HepG2 (cell line): ENCODE measurements at regions not wholly inside any gene's neighbourhood (a gene's known extent, or its start where the extent isn't known, plus 50 kb on each side); places are given as distances from the start of the nearest gene placed in this dataset.

ENCODE experiments used
- ATF1 ChIP-seq: IDR thresholded peaks from 2 replicates; pipeline ENCODE4 v1.6.1; 2016; ENCODE audit warnings: mild to moderate bottlenecking, control low read depth
- CCAR2 ChIP-seq: fragments of 200-400 bp; formaldehyde crosslinking; optimal IDR thresholded peaks from 2 replicates; pipeline ENCODE3; 2018; ENCODE audit warnings: low read depth, mild to moderate bottlenecking, low read length, moderate library complexity
- CREM ChIP-seq, 2 experiments: sonication (generic) in 1 of 2; formaldehyde crosslinking in 1 of 2; IDR thresholded peaks; 2 replicates each; pipeline versions ENCODE4 v1.4.0 to v1.6.1; 2016 to 2020; ENCODE audit warnings: antibody characterized with exemption in 1 of 2, mild to moderate bottlenecking in 1 of 2, missing genetic modification reagents in 1 of 2
- GATAD1 ChIP-seq: IDR thresholded peaks from 2 replicates; pipeline ENCODE4 v1.6.1; 2016; ENCODE audit warnings: missing genetic modification reagents, missing compliant biosample characterization
- GZF1 ChIP-seq: sonication (generic); formaldehyde crosslinking; IDR thresholded peaks from 2 replicates; pipeline ENCODE4 v1.5.1; 2020; ENCODE audit warnings: mild to moderate bottlenecking, missing genetic modification reagents
- HDAC1 ChIP-seq: sonication (generic); formaldehyde crosslinking; IDR thresholded peaks from 2 replicates; pipeline ENCODE4 v1.5.1; 2020; ENCODE audit warnings: mild to moderate bottlenecking, missing genetic modification reagents
- JUN ChIP-seq: sonication (generic); formaldehyde crosslinking; IDR thresholded peaks from 2 replicates; pipeline ENCODE4 v1.4.0; 2020; ENCODE audit warnings: mild to moderate bottlenecking, missing genetic modification reagents
- KAT7 ChIP-seq: IDR thresholded peaks from 2 replicates; pipeline ENCODE4 v1.6.1; 2018; ENCODE audit warnings: borderline replicate concordance, missing compliant biosample characterization
- RBM39 ChIP-seq: fragments of 200-400 bp; formaldehyde crosslinking; IDR thresholded peaks from one replicate; pipeline ENCODE4 v1.6.1; 2018; ENCODE audit warnings: antibody characterized with exemption, mild to moderate bottlenecking, low read depth, low read length; ENCODE audit not compliant: poor library complexity, severe bottlenecking
- SOX5 ChIP-seq: IDR thresholded peaks from 2 replicates; pipeline ENCODE4 v1.6.1; 2016; ENCODE audit warnings: borderline replicate concordance
- TARDBP ChIP-seq: sonication (generic); formaldehyde crosslinking; IDR thresholded peaks from 2 replicates; pipeline ENCODE4 v1.8.0; 2022; ENCODE audit warnings: mild to moderate bottlenecking, missing genetic modification reagents
- ZNF431 ChIP-seq: sonication (generic); formaldehyde crosslinking; IDR thresholded peaks from 2 replicates; pipeline ENCODE4 v1.9.0; 2022; ENCODE audit warnings: missing genetic modification reagents, low read depth, mild to moderate bottlenecking, borderline replicate concordance
- TF ChIP-seq, protein P1 (sequence below): sonication (generic); formaldehyde crosslinking; IDR thresholded peaks from 2 replicates; pipeline ENCODE4 v1.9.0; 2022; ENCODE audit warnings: missing genetic modification reagents, mild to moderate bottlenecking, borderline replicate concordance
- TF ChIP-seq, protein P2 (sequence below): sonication (generic); formaldehyde crosslinking; IDR thresholded peaks from 2 replicates; pipeline ENCODE4 v1.5.0; 2020; ENCODE audit warnings: mild to moderate bottlenecking, missing genetic modification reagents, moderate library complexity

- TF ChIP-seq HDAC1 (CRISPR knock-in tag) (no peak), JUN (CRISPR knock-in tag) (no peak), TARDBP (CRISPR knock-in tag) (no peak), ATF1 (CRISPR knock-in tag) (no peak), GZF1 (CRISPR knock-in tag) (no peak), GATAD1 (CRISPR knock-in tag) (no peak), RBM39 (no peak), CREM (IDR thresholded peaks at IDR 0.05) (no peak), CREM (CRISPR knock-in tag; IDR thresholded peaks at IDR 0.05) (no peak), CCAR2 (no peak), SOX5 (CRISPR knock-in tag) (no peak), ZNF431 (no peak), KAT7 (no peak)
- TF ChIP-seq, protein P1, sequence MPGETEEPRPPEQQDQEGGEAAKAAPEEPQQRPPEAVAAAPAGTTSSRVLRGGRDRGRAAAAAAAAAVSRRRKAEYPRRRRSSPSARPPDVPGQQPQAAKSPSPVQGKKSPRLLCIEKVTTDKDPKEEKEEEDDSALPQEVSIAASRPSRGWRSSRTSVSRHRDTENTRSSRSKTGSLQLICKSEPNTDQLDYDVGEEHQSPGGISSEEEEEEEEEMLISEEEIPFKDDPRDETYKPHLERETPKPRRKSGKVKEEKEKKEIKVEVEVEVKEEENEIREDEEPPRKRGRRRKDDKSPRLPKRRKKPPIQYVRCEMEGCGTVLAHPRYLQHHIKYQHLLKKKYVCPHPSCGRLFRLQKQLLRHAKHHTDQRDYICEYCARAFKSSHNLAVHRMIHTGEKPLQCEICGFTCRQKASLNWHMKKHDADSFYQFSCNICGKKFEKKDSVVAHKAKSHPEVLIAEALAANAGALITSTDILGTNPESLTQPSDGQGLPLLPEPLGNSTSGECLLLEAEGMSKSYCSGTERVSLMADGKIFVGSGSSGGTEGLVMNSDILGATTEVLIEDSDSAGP: no peak
- TF ChIP-seq, protein P2, sequence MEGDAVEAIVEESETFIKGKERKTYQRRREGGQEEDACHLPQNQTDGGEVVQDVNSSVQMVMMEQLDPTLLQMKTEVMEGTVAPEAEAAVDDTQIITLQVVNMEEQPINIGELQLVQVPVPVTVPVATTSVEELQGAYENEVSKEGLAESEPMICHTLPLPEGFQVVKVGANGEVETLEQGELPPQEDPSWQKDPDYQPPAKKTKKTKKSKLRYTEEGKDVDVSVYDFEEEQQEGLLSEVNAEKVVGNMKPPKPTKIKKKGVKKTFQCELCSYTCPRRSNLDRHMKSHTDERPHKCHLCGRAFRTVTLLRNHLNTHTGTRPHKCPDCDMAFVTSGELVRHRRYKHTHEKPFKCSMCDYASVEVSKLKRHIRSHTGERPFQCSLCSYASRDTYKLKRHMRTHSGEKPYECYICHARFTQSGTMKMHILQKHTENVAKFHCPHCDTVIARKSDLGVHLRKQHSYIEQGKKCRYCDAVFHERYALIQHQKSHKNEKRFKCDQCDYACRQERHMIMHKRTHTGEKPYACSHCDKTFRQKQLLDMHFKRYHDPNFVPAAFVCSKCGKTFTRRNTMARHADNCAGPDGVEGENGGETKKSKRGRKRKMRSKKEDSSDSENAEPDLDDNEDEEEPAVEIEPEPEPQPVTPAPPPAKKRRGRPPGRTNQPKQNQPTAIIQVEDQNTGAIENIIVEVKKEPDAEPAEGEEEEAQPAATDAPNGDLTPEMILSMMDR (CRISPR knock-in tag): no peak
Observed at GRCh38 chr3:193029800-193030199, 112.1 kb upstream of the MB21D2 start.
